NB4 (cell line): ENCODE measurements at regions not wholly inside any gene's neighbourhood (a gene's known extent, or its start where the extent isn't known, plus 50 kb on each side); places are given as distances from the start of the nearest gene placed in this dataset.

Experiments used
- MYC ChIP-seq: IDR thresholded peaks from 2 replicates; pipeline ENCODE4 v1.6.1; 2011; ENCODE audit warnings: low read depth, low read length
- POLR2A ChIP-seq: IDR thresholded peaks from 2 replicates; pipeline ENCODE4 v1.6.1; 2011; ENCODE audit warnings: mild to moderate bottlenecking; ENCODE audit not compliant: insufficient read length; ENCODE audit errors: extremely low read depth
- TF ChIP-seq, protein P1 (sequence below): IDR thresholded peaks from one replicate; pipeline ENCODE4 v1.5.1; 2012; ENCODE audit warnings: low read depth, low read length

- TF ChIP-seq, protein P1, sequence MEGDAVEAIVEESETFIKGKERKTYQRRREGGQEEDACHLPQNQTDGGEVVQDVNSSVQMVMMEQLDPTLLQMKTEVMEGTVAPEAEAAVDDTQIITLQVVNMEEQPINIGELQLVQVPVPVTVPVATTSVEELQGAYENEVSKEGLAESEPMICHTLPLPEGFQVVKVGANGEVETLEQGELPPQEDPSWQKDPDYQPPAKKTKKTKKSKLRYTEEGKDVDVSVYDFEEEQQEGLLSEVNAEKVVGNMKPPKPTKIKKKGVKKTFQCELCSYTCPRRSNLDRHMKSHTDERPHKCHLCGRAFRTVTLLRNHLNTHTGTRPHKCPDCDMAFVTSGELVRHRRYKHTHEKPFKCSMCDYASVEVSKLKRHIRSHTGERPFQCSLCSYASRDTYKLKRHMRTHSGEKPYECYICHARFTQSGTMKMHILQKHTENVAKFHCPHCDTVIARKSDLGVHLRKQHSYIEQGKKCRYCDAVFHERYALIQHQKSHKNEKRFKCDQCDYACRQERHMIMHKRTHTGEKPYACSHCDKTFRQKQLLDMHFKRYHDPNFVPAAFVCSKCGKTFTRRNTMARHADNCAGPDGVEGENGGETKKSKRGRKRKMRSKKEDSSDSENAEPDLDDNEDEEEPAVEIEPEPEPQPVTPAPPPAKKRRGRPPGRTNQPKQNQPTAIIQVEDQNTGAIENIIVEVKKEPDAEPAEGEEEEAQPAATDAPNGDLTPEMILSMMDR = no peak
- no peak for TF ChIP-seq MYC
- TF ChIP-seq POLR2A = no peak
These were observed 55.7 kb downstream of the FAT4 start for GRCh38 chr4:125370478-125370877.
